GM12878 (cell line): ENCODE measurements at regions not wholly inside any gene's neighbourhood (a gene's known extent, or its start where the extent isn't known, plus 50 kb on each side); places are given as distances from the start of the nearest gene placed in this dataset.

Source experiments
- YBX1 ChIP-seq: fragments of 450-650 bp; IDR thresholded peaks from 2 replicates; pipeline ENCODE4 v1.6.1; 2016; ENCODE audit warnings: antibody characterized with exemption
- TF ChIP-seq, protein P1 (sequence below): fragments of 450-650 bp; IDR thresholded peaks from 2 replicates; pipeline ENCODE4 v1.6.1; 2017; ENCODE audit warnings: borderline replicate concordance
- TF ChIP-seq, protein P2 (sequence below): fragments of 450-650 bp; formaldehyde crosslinking; IDR thresholded peaks from 2 replicates; pipeline ENCODE4 v1.5.0; 2022; ENCODE audit warnings: mild to moderate bottlenecking, missing genetic modification characterization
- TF ChIP-seq, protein P3 (sequence below): fragments of 450-650 bp; formaldehyde crosslinking; IDR thresholded peaks from 2 replicates; pipeline ENCODE4 v1.4.0; 2022; ENCODE audit warnings: mild to moderate bottlenecking, moderate library complexity

DNA sequence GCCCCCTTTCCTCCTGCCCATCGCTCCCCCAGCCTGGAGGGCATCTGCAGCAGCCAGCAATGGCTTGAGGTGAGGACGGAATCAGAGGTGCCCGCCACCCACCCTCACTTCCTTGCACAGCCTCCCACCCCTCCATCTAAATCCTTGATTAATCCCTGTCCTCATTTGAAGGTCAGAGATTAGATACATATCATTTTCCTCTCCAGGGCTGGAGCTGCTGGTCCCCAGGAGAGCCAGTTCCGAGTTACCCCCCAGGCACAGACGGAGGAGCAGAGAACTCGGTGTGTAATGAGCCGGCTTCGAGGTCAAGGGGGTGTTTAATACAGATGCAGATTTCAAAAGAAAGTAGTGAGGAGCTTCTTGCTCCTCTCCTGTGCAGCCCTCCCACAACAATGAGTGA, 542.1 kb downstream of the MN1 start (continued):
- TF ChIP-seq, protein P1, sequence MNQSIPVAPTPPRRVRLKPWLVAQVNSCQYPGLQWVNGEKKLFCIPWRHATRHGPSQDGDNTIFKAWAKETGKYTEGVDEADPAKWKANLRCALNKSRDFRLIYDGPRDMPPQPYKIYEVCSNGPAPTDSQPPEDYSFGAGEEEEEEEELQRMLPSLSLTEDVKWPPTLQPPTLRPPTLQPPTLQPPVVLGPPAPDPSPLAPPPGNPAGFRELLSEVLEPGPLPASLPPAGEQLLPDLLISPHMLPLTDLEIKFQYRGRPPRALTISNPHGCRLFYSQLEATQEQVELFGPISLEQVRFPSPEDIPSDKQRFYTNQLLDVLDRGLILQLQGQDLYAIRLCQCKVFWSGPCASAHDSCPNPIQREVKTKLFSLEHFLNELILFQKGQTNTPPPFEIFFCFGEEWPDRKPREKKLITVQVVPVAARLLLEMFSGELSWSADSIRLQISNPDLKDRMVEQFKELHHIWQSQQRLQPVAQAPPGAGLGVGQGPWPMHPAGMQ: no peak
- TF ChIP-seq YBX1: no peak
- TF ChIP-seq, protein P2, sequence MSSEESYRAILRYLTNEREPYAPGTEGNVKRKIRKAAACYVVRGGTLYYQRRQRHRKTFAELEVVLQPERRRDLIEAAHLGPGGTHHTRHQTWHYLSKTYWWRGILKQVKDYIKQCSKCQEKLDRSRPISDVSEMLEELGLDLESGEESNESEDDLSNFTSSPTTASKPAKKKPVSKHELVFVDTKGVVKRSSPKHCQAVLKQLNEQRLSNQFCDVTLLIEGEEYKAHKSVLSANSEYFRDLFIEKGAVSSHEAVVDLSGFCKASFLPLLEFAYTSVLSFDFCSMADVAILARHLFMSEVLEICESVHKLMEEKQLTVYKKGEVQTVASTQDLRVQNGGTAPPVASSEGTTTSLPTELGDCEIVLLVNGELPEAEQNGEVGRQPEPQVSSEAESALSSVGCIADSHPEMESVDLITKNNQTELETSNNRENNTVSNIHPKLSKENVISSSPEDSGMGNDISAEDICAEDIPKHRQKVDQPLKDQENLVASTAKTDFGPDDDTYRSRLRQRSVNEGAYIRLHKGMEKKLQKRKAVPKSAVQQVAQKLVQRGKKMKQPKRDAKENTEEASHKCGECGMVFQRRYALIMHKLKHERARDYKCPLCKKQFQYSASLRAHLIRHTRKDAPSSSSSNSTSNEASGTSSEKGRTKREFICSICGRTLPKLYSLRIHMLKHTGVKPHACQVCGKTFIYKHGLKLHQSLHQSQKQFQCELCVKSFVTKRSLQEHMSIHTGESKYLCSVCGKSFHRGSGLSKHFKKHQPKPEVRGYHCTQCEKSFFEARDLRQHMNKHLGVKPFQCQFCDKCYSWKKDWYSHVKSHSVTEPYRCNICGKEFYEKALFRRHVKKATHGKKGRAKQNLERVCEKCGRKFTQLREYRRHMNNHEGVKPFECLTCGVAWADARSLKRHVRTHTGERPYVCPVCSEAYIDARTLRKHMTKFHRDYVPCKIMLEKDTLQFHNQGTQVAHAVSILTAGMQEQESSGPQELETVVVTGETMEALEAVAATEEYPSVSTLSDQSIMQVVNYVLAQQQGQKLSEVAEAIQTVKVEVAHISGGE: no peak
- TF ChIP-seq, protein P3, sequence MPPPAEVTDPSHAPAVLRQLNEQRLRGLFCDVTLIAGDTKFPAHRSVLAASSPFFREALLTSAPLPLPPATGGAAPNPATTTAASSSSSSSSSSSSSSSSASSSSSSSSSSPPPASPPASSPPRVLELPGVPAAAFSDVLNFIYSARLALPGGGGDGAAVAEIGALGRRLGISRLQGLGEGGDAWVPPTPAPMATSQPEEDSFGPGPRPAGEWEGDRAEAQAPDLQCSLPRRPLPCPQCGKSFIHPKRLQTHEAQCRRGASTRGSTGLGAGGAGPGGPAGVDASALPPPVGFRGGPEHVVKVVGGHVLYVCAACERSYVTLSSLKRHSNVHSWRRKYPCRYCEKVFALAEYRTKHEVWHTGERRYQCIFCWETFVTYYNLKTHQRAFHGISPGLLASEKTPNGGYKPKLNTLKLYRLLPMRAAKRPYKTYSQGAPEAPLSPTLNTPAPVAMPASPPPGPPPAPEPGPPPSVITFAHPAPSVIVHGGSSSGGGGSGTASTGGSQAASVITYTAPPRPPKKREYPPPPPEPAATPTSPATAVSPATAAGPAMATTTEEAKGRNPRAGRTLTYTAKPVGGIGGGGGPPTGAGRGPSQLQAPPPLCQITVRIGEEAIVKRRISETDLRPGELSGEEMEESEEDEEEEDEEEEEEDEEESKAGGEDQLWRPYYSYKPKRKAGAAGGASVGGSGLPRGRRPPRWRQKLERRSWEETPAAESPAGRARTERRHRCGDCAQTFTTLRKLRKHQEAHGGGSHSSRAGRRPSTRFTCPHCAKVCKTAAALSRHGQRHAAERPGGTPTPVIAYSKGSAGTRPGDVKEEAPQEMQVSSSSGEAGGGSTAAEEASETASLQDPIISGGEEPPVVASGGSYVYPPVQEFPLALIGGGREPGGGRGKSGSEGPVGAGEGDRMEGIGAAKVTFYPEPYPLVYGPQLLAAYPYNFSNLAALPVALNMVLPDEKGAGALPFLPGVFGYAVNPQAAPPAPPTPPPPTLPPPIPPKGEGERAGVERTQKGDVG (CRISPR knock-in tag): no peak
